HepG2 (cell line): ENCODE measurements at regions not wholly inside any gene's neighbourhood (a gene's known extent, or its start where the extent isn't known, plus 50 kb on each side); places are given as distances from the start of the nearest gene placed in this dataset.

ENCODE experiments used
- CC2D1A ChIP-seq: sonication (generic); formaldehyde crosslinking; IDR thresholded peaks from 2 replicates; pipeline ENCODE4 v1.8.1; 2023; ENCODE audit warnings: mild to moderate bottlenecking, missing genetic modification reagents
- CTCF ChIP-seq: sonication (generic); formaldehyde crosslinking; IDR thresholded peaks from 2 replicates; pipeline ENCODE4 v1.5.0; 2020; ENCODE audit warnings: mild to moderate bottlenecking, missing genetic modification reagents, moderate library complexity
- EZH2 ChIP-seq: conservative IDR thresholded peaks from 2 replicates; pipeline ENCODE4 v1.6.1; 2012; ENCODE audit warnings: mild to moderate bottlenecking, low read depth, low read length, moderate library complexity
- GMEB2 ChIP-seq: IDR thresholded peaks from 2 replicates; pipeline ENCODE4 v1.6.1; 2016; ENCODE audit warnings: missing biosample characterization, missing genetic modification reagents, low read depth
- GTF2F1 ChIP-seq: fragments of 150-350 bp; IDR thresholded peaks from 2 replicates; pipeline ENCODE4 v1.6.1; 2014; ENCODE audit warnings: low read length
- GZF1 ChIP-seq: sonication (generic); formaldehyde crosslinking; IDR thresholded peaks from 2 replicates; pipeline ENCODE4 v1.5.1; 2020; ENCODE audit warnings: mild to moderate bottlenecking, missing genetic modification reagents
- MAFG ChIP-seq: sonication (generic); formaldehyde crosslinking; IDR thresholded peaks from 2 replicates; pipeline ENCODE4 v1.5.1; 2020; ENCODE audit warnings: mild to moderate bottlenecking, missing genetic modification reagents
- NFKB2 ChIP-seq: sonication (generic); formaldehyde crosslinking; IDR thresholded peaks from 2 replicates; pipeline ENCODE4 v1.4.0; 2020; ENCODE audit warnings: missing genetic modification reagents, borderline replicate concordance
- SP2 ChIP-seq: sonication (generic); formaldehyde crosslinking; IDR thresholded peaks from 2 replicates; pipeline ENCODE4 v1.5.1; 2020; ENCODE audit warnings: mild to moderate bottlenecking, missing genetic modification reagents
- SRSF9 ChIP-seq: fragments of 200-400 bp; formaldehyde crosslinking; IDR thresholded peaks from 2 replicates; pipeline ENCODE4 v1.6.1; 2018; ENCODE audit warnings: borderline replicate concordance, mild to moderate bottlenecking, low read depth, low read length; ENCODE audit not compliant: insufficient read depth, poor library complexity, severe bottlenecking
- YY1 ChIP-seq: IDR thresholded peaks from 2 replicates; pipeline ENCODE4 v1.6.1; 2011; ENCODE audit warnings: low read length, low read depth, moderate library complexity, mild to moderate bottlenecking; ENCODE audit not compliant: insufficient read depth, insufficient replicate concordance
- ZBTB33 ChIP-seq: sonication (generic); formaldehyde crosslinking; IDR thresholded peaks from 2 replicates; pipeline ENCODE4 v1.4.0; 2020; ENCODE audit warnings: missing genetic modification reagents
- ZNF691 ChIP-seq: sonication (generic); formaldehyde crosslinking; IDR thresholded peaks from 2 replicates; pipeline ENCODE4 v1.4.0; 2020; ENCODE audit warnings: missing genetic modification reagents, low read depth, mild to moderate bottlenecking, borderline replicate concordance

DNA sequence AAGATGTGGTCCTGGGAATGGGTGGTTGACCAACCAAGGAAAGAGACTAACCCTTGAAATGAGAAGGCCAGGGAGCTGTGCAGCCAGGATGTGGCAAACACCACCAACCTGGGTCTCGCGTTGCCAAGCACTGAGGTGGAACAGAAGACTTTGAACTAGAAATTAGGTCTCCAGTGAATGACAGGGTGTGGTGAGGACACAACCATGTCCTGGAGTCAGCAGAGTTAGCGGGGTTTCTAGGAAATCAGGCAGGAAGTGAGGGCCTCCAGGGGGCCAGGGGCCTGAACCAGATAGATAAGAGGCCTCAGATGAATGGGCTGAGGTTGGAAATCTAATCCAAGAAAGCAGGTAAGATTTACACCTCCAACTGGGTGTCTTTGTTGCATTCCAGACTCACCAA is 353.3 kb upstream of the ARID1B start:
- TF ChIP-seq SP2 (CRISPR knock-in tag) = no peak
- no peak for TF ChIP-seq GZF1 (CRISPR knock-in tag)
- TF ChIP-seq GTF2F1 = no peak
- TF ChIP-seq CTCF (CRISPR knock-in tag) = no peak
- TF ChIP-seq GMEB2 = no peak
- TF ChIP-seq EZH2 = no peak
- no peak for TF ChIP-seq ZBTB33
- no peak for TF ChIP-seq YY1
- TF ChIP-seq MAFG (CRISPR knock-in tag) = no peak
- TF ChIP-seq NFKB2 = no peak
- no peak for TF ChIP-seq ZNF691 (CRISPR knock-in tag)
- no peak for TF ChIP-seq SRSF9
- no peak for TF ChIP-seq CC2D1A (CRISPR knock-in tag)
